Endothelial cell of umbilical vein (primary cell): ENCODE measurements at regions not wholly inside any gene's neighbourhood (a gene's known extent, or its start where the extent isn't known, plus 50 kb on each side); places are given as distances from the start of the nearest gene placed in this dataset.

Experiments used
- BruUV-seq: library from RNA; stranded (reverse); fragments of 400-500 nt; replicated peaks from 2 replicates; lab custom pipeline; 2021; lab: Mats Ljungman, UMichigan
- CTCF ChIA-PET: fragments of 300-600, 350-600 bp; sonication (Branson Sonifier 250); formaldehyde crosslinking; loops from one replicate; lab custom pipeline; 2021; ENCODE audit warnings: antibody characterized with exemption, inconsistent platforms; lab: Charles Lee
- POLR2A ChIA-PET: fragments of 300-600, 350-600 bp; sonication (Branson Sonifier 250); formaldehyde crosslinking; loops from one replicate; lab custom pipeline; 2021; ENCODE audit warnings: antibody characterized with exemption, inconsistent platforms; lab: Charles Lee
- DNase-seq: peaks from one replicate; pipeline ENCODE4 v3.0.0-alpha.2; 2011; ENCODE audit warnings: low read depth, low spot score
- FAIRE-seq: peaks from 2 replicates; lab custom pipeline; 2011; peaks lifted over from hg19 to GRCh38; lab: Jason Lieb, UNC
- H2AFZ ChIP-seq: 2 replicates; pipeline ENCODE4 v1.6.0; 2012; ENCODE audit warnings: low read depth, low read length, control low read depth, inconsistent platforms
- H3K27ac ChIP-seq: 2 replicates; pipeline ENCODE4 v1.5.1; 2011; ENCODE audit warnings: low read depth, mild to moderate bottlenecking, control low read depth, low read length, moderate library complexity; ENCODE audit not compliant: insufficient read depth
- H3K27me3 ChIP-seq, 2 experiments: 2 replicates each; pipeline versions ENCODE4 v1.6.0 to v1.6.1; 2011; ENCODE audit warnings: low read length in 2 of 2, mixed read lengths in 1 of 2; ENCODE audit not compliant: control insufficient read depth in 2 of 2, insufficient read depth in 2 of 2
- H3K36me3 ChIP-seq, 2 experiments: 2 replicates in 1 of 2; 3 replicates in 1 of 2; pipeline ENCODE4 v1.5.1; 2011; ENCODE audit warnings: low read length in 2 of 2, mild to moderate bottlenecking in 1 of 2, moderate library complexity in 1 of 2; ENCODE audit not compliant: control insufficient read depth in 2 of 2, insufficient read depth in 2 of 2; ENCODE audit errors: extremely low read depth in 1 of 2
- H3K4me1 ChIP-seq: 3 replicates; pipeline ENCODE4 v1.5.1; 2011; ENCODE audit warnings: mild to moderate bottlenecking, low read length; ENCODE audit not compliant: control insufficient read depth, insufficient read depth; ENCODE audit errors: extremely low read depth
- H3K4me2 ChIP-seq: 2 replicates; pipeline ENCODE4 v1.6.1; 2011; ENCODE audit warnings: low read length, control low read depth, mixed read lengths; ENCODE audit not compliant: insufficient read depth
- H3K4me3 ChIP-seq, 3 experiments: fragments of 200-600 bp in 1 of 3; sonication (generic), shearing (Covaris generic) in 1 of 3; replicated peaks in 1 of 3; 2 replicates each; pipeline ENCODE4 v1.5.1; 2011 to 2016; ENCODE audit warnings: control low read depth in 3 of 3, low read length in 3 of 3, mild to moderate bottlenecking in 2 of 3, inconsistent platforms in 1 of 3, low read depth in 1 of 3, moderate library complexity in 1 of 3; ENCODE audit not compliant: insufficient read depth in 1 of 3
- H3K79me2 ChIP-seq: 2 replicates; pipeline ENCODE4 v1.6.0; 2012; ENCODE audit warnings: low read length, inconsistent platforms; ENCODE audit not compliant: control insufficient read depth, insufficient read depth
- H3K9ac ChIP-seq: replicated peaks from 2 replicates; pipeline ENCODE3; 2011; ENCODE audit warnings: low read length, control low read depth; ENCODE audit not compliant: insufficient read depth; ENCODE audit errors: extremely low read depth
- H3K9me1 ChIP-seq: replicated peaks from 3 replicates; pipeline ENCODE4 v1.6.0; 2011; ENCODE audit warnings: mild to moderate bottlenecking, low read length; ENCODE audit not compliant: control insufficient read depth, insufficient read depth; ENCODE audit errors: extremely low read depth
- H3K9me3 ChIP-seq: replicated peaks from 2 replicates; pipeline ENCODE4 v1.5.1; 2012; ENCODE audit warnings: low read length, inconsistent platforms; ENCODE audit not compliant: control insufficient read depth, insufficient read depth
- H4K20me1 ChIP-seq: replicated peaks from 2 replicates; pipeline ENCODE3; 2011; ENCODE audit warnings: mild to moderate bottlenecking, low read length; ENCODE audit not compliant: control insufficient read depth, insufficient read depth; ENCODE audit errors: extremely low read depth
- EZH2 ChIP-seq: IDR thresholded peaks from 2 replicates; pipeline ENCODE4 v1.6.1; 2012; ENCODE audit warnings: borderline replicate concordance, low read depth, mild to moderate bottlenecking, moderate library complexity, low read length, inconsistent platforms; ENCODE audit not compliant: severe bottlenecking
- FOS ChIP-seq: IDR thresholded peaks from 2 replicates; pipeline ENCODE4 v1.6.1; 2011; ENCODE audit warnings: mild to moderate bottlenecking, low read length, moderate library complexity, borderline replicate concordance; ENCODE audit not compliant: insufficient read depth
- GATA2 ChIP-seq: IDR thresholded peaks from 2 replicates; pipeline ENCODE4 v1.7.0; 2011; ENCODE audit warnings: low read depth, mild to moderate bottlenecking, moderate library complexity, mixed read lengths, low read length; ENCODE audit not compliant: insufficient read length, insufficient read depth
- JUN ChIP-seq: IDR thresholded peaks from 2 replicates; pipeline ENCODE4 v1.6.1; 2011; ENCODE audit warnings: borderline replicate concordance, low read depth; ENCODE audit not compliant: insufficient read length, insufficient read depth
- MYC ChIP-seq: IDR thresholded peaks from one replicate; pipeline ENCODE4 v1.6.1; 2011; ENCODE audit warnings: mild to moderate bottlenecking, low read depth, low read length
- POLR2A ChIP-seq: IDR thresholded peaks from 2 replicates; pipeline ENCODE4 v1.6.1; 2012; ENCODE audit warnings: low read depth, mild to moderate bottlenecking, control low read depth, low read length
- POLR2AphosphoS5 ChIP-seq: IDR thresholded peaks from 2 replicates; pipeline ENCODE4 v1.6.1; 2012; ENCODE audit warnings: low read depth, mild to moderate bottlenecking, control low read depth, low read length, moderate library complexity; ENCODE audit not compliant: insufficient read depth
- dilution Hi-C: fragments of 300-500 bp; cut with MboI; formaldehyde crosslinking; loops from one replicate; pipeline ENCODE4 v1.15.0; 2019; ENCODE audit warnings: low sequenced_read_pairs; ENCODE audit not compliant: extremely low pct_ligation_motif_present
- intact Hi-C: fragments of 100-400 bp; cut with micrococcal nuclease; formaldehyde crosslinking; loops from one replicate; pipeline ENCODE4 v1.10.0; 2022
- TF ChIP-seq, protein P1 (sequence below), 2 donors: IDR thresholded peaks; 1 replicate in 1 of 2; 2 replicates in 1 of 2; pipeline ENCODE4 v1.5.1; 2011; ENCODE audit warnings: low read length in 2 of 2, mild to moderate bottlenecking in 2 of 2, moderate library complexity in 2 of 2, control low read depth in 1 of 2, inconsistent platforms in 1 of 2, low read depth in 1 of 2; ENCODE audit not compliant: insufficient read depth in 1 of 2; ENCODE audit errors: extremely low read depth in 1 of 2
- TF ChIP-seq, protein P2 (sequence below): IDR thresholded peaks from 2 replicates; pipeline ENCODE4 v1.6.1; 2011; ENCODE audit not compliant: insufficient read depth, insufficient read length

DNA sequence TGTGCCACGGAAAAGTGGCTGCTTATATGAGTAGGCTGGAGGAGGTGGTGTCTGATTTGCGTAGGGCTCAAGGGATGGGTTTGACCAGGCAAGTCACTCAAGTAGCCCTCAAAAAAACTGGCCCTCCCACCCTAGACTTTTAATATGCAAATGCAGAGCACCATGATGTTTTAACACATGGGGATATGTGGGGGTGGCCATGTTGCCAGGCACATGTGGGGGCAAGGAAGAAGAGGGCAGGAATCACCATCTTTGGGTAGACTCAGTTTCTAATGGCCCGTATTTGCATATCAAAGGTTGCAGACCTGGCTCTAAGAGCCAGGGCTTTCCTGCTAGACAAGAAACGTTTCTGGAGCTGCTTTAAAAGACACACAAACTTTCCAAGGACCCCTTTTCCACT is 307.2 kb upstream of the NDN start:
- no peak overlapping the region for H3K4me2 ChIP-seq
- no peak overlapping the region for H3K4me3 ChIP-seq
- FAIRE-seq = no peak
- no peak overlapping the region for H3K27ac ChIP-seq
- H3K9me3 ChIP-seq = peaks cover 4% of the 10 kb centered on the region
- H2AFZ ChIP-seq = no peak overlapping the region
- ChIA-PET POLR2A (no interaction called here), CTCF (no interaction called here)
- no peaks in the 10 kb centered on the region for H3K4me1 ChIP-seq
- H3K27me3 ChIP-seq = no peaks in the 10 kb centered on the region
- no peaks in the 10 kb centered on the region for H3K36me3 ChIP-seq
- TF ChIP-seq GATA2 (no peak), POLR2A (no peak), EZH2 (no peak), MYC (no peak), POLR2AphosphoS5 (no peak), FOS (no peak), JUN (no peak)
- TF ChIP-seq, protein P1, sequence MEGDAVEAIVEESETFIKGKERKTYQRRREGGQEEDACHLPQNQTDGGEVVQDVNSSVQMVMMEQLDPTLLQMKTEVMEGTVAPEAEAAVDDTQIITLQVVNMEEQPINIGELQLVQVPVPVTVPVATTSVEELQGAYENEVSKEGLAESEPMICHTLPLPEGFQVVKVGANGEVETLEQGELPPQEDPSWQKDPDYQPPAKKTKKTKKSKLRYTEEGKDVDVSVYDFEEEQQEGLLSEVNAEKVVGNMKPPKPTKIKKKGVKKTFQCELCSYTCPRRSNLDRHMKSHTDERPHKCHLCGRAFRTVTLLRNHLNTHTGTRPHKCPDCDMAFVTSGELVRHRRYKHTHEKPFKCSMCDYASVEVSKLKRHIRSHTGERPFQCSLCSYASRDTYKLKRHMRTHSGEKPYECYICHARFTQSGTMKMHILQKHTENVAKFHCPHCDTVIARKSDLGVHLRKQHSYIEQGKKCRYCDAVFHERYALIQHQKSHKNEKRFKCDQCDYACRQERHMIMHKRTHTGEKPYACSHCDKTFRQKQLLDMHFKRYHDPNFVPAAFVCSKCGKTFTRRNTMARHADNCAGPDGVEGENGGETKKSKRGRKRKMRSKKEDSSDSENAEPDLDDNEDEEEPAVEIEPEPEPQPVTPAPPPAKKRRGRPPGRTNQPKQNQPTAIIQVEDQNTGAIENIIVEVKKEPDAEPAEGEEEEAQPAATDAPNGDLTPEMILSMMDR (IDR thresholded peaks at IDR 0.05; ENCODE audit: extremely low read depth in 1 of 2, insufficient read depth in 1 of 2, low read depth in 1 of 2, low read length in 2 of 2) = no peak
- TF ChIP-seq, protein P2, sequence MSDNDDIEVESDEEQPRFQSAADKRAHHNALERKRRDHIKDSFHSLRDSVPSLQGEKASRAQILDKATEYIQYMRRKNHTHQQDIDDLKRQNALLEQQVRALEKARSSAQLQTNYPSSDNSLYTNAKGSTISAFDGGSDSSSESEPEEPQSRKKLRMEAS = no peak
- dilution Hi-C loops = no loop called here
- no peak for DNase-seq
- no peaks in the 10 kb centered on the region for H3K9me1 ChIP-seq
- intact Hi-C loops = no loop called here
- H4K20me1 ChIP-seq = no peaks in the 10 kb centered on the region
- no peak overlapping the region for H3K9ac ChIP-seq
- no TSS peak for BruUV-seq
- no peaks in the 10 kb centered on the region for H3K79me2 ChIP-seq
